Ovary (tissue), 7 donors: ENCODE measurements at regions not wholly inside any gene's neighbourhood (a gene's known extent, or its start where the extent isn't known, plus 50 kb on each side); places are given as distances from the start of the nearest gene placed in this dataset.
"Not testable (repeated sequence)": the region's sequence is repeated elsewhere in the genome, so short reads cannot be mapped to it uniquely, and the experiment has no call there.

ENCODE experiments used
- DNase-seq, 5 donors: peaks; one replicate each; pipeline ENCODE4 v3.0.0-alpha.2; 2019 to 2020
- H3K27ac ChIP-seq, 2 donors: fragments of 200-600 bp; one replicate each; pipeline versions ENCODE4 v1.5.1 to v1.8.0; 2019 to 2022
- H3K27me3 ChIP-seq: fragments of 200-600 bp; one replicate; pipeline ENCODE4 v1.8.0; 2022
- H3K36me3 ChIP-seq: fragments of 200-600 bp; sonication (generic); one replicate; pipeline ENCODE4 v1.5.1; 2019
- H3K4me1 ChIP-seq: one replicate; pipeline ENCODE4 v1.8.1; 2013; ENCODE audit warnings: mild to moderate bottlenecking, moderate library complexity; ENCODE audit not compliant: insufficient read depth
- H3K4me3 ChIP-seq: fragments of 200-600 bp; sonication (generic); one replicate; pipeline ENCODE4 v1.5.1; 2017
- H3K9me3 ChIP-seq, 2 donors: fragments of 200-600 bp in 1 of 2; sonication (generic) in 1 of 2; one replicate each; pipeline versions ENCODE4 v1.5.1 to v1.8.1; 2013 to 2019; ENCODE audit warnings: mild to moderate bottlenecking in 1 of 2, moderate library complexity in 1 of 2
- CTCF ChIP-seq, 3 donors: fragments of 450-650 bp in 2 of 3; fragments of 200-600 bp in 1 of 3; IDR thresholded peaks; one replicate each; pipeline versions ENCODE4 v1.5.1 to v1.8.0; 2016 to 2022; ENCODE audit warnings: antibody characterized with exemption in 3 of 3, mild to moderate bottlenecking in 1 of 3
- EP300 ChIP-seq: sonication (generic); formaldehyde crosslinking; IDR thresholded peaks from one replicate; pipeline ENCODE4 v1.6.1; 2017; ENCODE audit warnings: antibody characterized with exemption
- POLR2A ChIP-seq: fragments of 450-650 bp; IDR thresholded peaks from one replicate; pipeline ENCODE4 v1.6.1; 2017; ENCODE audit warnings: antibody characterized with exemption, mild to moderate bottlenecking, moderate library complexity
- WGBS, 3 donors: extraction: QIAGEN DNeasy Blood & Tissue Kit in 1 of 3; methylation state at CpG; one replicate each; pipeline versions ENCODE4 v1.1.5 to v1.1.7; 2013 to 2017; 5-methylcytosine and 5-hydroxymethylcytosine counted together
- intact Hi-C, 4 donors: fragments of 100-400 bp; cut with DNase I; formaldehyde crosslinking; loops; one replicate each; pipeline versions ENCODE4 v1.11.0 to v1.15.1; 2022 to 2023
- donor health status: DM: no; HTN: no; CAD: no; lungs with moderate emphysema.
- donor health status: DM: no; HTN: no; CAD: no.
- donor health status: Bipolar disorder and iron deficiency.
- donor health status: DM: no; HTN: no; CAD: no.
- donor health status: DM: yes; HTN: yes; CAD: no.

GRCh38 chr5:100364757-100365478 is 170.3 kb upstream of the FAM174A start:
- H3K27ac ChIP-seq, DNase-seq, intact Hi-C loops, H3K9me3 ChIP-seq, H3K36me3 ChIP-seq, H3K27me3 ChIP-seq, H3K4me3 ChIP-seq, H3K4me1 ChIP-seq: not testable (repeated sequence)
- WGBS, 3 donors: 48 to 63% (median 53%) methylated on average over 5 of the region's 5 CpGs

- DNase-seq, H3K4me3 ChIP-seq, H3K36me3 ChIP-seq, H3K27ac ChIP-seq, H3K9me3 ChIP-seq, intact Hi-C loops, H3K27me3 ChIP-seq, H3K4me1 ChIP-seq: not testable (repeated sequence)
Measured at GRCh38 chr5:100364343-100364742, 170.8 kb upstream of the FAM174A start.

- intact Hi-C loops, H3K27me3 ChIP-seq, DNase-seq, H3K9me3 ChIP-seq, H3K4me3 ChIP-seq, H3K4me1 ChIP-seq, H3K36me3 ChIP-seq, H3K27ac ChIP-seq: not testable (repeated sequence)
- WGBS, 3 donors: 70% methylated on average over 1 of the region's 1 CpG; no CpG with 5 or more reads in 2 of the 3 donors
Measured at GRCh38 chr5:100359998-100360397, 175.2 kb upstream of the FAM174A start.

- H3K4me1 ChIP-seq, H3K27me3 ChIP-seq, DNase-seq, intact Hi-C loops, H3K27ac ChIP-seq, H3K36me3 ChIP-seq, H3K4me3 ChIP-seq, H3K9me3 ChIP-seq: not testable (repeated sequence)
- WGBS, 3 donors: 59 to 94% (median 74%) methylated on average over 2 of the region's 2 CpGs
Measured at GRCh38 chr5:100346269-100346668, 188.9 kb upstream of the FAM174A start.

- WGBS, 3 donors: no CpG with 5 or more reads among the region's 3 CpGs
- DNase-seq, H3K9me3 ChIP-seq, intact Hi-C loops, H3K27me3 ChIP-seq, H3K4me1 ChIP-seq, H3K4me3 ChIP-seq, H3K36me3 ChIP-seq, H3K27ac ChIP-seq: not testable (repeated sequence)
Measured at GRCh38 chr5:100341485-100341884, 193.7 kb upstream of the FAM174A start.

- WGBS, 3 donors: 86 to 89% (median 88%) methylated on average over 3 of the region's 3 CpGs
- TF ChIP-seq POLR2A: no peak
- TF ChIP-seq EP300: no peak
- no peak for TF ChIP-seq CTCF (IDR thresholded peaks at IDR 0.05)
- no peaks in the 10 kb centered on the region for H3K4me1 ChIP-seq
- H3K36me3 ChIP-seq: no peaks in the 10 kb centered on the region
- DNase-seq: no peak
- no peak overlapping the region for H3K4me3 ChIP-seq
- intact Hi-C loops: no loop called here
- no peaks in the 10 kb centered on the region for H3K9me3 ChIP-seq
- no peak overlapping the region for H3K27ac ChIP-seq
- H3K27me3 ChIP-seq: no peaks in the 10 kb centered on the region
Measured at GRCh38 chr5:100322483-100322882, 212.7 kb upstream of the FAM174A start.

- no peaks in the 10 kb centered on the region for H3K36me3 ChIP-seq
- intact Hi-C loops: no loop called here
- H3K27ac ChIP-seq: no peak overlapping the region
- 55 to 60% (median 58%) methylated on average over 2 of the region's 2 CpGs for WGBS, 3 donors
- H3K27me3 ChIP-seq: no peaks in the 10 kb centered on the region
- H3K9me3 ChIP-seq: peaks cover 0 to 3% of the 10 kb centered on the region in 2 donors
- no peaks in the 10 kb centered on the region for H3K4me1 ChIP-seq
- DNase-seq: no peak
- no peak overlapping the region for H3K4me3 ChIP-seq
- TF ChIP-seq POLR2A (no peak), EP300 (no peak), CTCF (IDR thresholded peaks at IDR 0.05) (no peak)
Measured at GRCh38 chr5:100319885-100320284, 215.3 kb upstream of the FAM174A start.
